ENCODE measurements at regions not wholly inside any gene's neighbourhood (a gene's known extent, or its start where the extent isn't known, plus 50 kb on each side); places are given as distances from the start of the nearest gene placed in this dataset.

- TF ChIP-seq SUZ12 (IDR thresholded peaks at IDR 0.05; ENCODE audit: extremely low read depth, insufficient read depth, insufficient read length) (no peak), YY1 (IDR thresholded peaks at IDR 0.05; ENCODE audit: insufficient read depth, insufficient read length) (no peak)
Observed at GRCh38 chr6:53418288-53418687, 69.5 kb upstream of the ELOVL5 start.
